WTC11 (cell line): ENCODE measurements at regions not wholly inside any gene's neighbourhood (a gene's known extent, or its start where the extent isn't known, plus 50 kb on each side); places are given as distances from the start of the nearest gene placed in this dataset.

Source experiments
- FOXJ3 ChIP-seq: sonication (generic); formaldehyde crosslinking; IDR thresholded peaks from 2 replicates; pipeline ENCODE4 v1.9.0; 2021; ENCODE audit warnings: missing genetic modification reagents, mild to moderate bottlenecking, borderline replicate concordance
- NFATC4 ChIP-seq: fragments of 250-450 bp; sonication (Bioruptor Pico); IDR thresholded peaks from 2 replicates; pipeline ENCODE4 v1.9.0; 2021; ENCODE audit warnings: mild to moderate bottlenecking
- NR2C2 ChIP-seq: sonication (generic); formaldehyde crosslinking; IDR thresholded peaks from 2 replicates; pipeline ENCODE4 v1.8.0; 2022; ENCODE audit warnings: mild to moderate bottlenecking, missing genetic modification reagents
- ZNF396 ChIP-seq: fragments of 250-450 bp; sonication (Bioruptor Pico); IDR thresholded peaks from 2 replicates; pipeline ENCODE4 v1.8.0; 2021; ENCODE audit warnings: mild to moderate bottlenecking, moderate library complexity, borderline replicate concordance
- TF ChIP-seq, protein P1 (sequence below): sonication (generic); formaldehyde crosslinking; IDR thresholded peaks from 2 replicates; pipeline ENCODE4 v1.8.0; 2022; ENCODE audit warnings: missing genetic modification reagents

GRCh38 chr1:170360601-170361000 is 171.4 kb upstream of the GORAB start:
- no peak for TF ChIP-seq ZNF396 (CRISPR knock-in tag)
- no peak for TF ChIP-seq NR2C2
- TF ChIP-seq, protein P1, sequence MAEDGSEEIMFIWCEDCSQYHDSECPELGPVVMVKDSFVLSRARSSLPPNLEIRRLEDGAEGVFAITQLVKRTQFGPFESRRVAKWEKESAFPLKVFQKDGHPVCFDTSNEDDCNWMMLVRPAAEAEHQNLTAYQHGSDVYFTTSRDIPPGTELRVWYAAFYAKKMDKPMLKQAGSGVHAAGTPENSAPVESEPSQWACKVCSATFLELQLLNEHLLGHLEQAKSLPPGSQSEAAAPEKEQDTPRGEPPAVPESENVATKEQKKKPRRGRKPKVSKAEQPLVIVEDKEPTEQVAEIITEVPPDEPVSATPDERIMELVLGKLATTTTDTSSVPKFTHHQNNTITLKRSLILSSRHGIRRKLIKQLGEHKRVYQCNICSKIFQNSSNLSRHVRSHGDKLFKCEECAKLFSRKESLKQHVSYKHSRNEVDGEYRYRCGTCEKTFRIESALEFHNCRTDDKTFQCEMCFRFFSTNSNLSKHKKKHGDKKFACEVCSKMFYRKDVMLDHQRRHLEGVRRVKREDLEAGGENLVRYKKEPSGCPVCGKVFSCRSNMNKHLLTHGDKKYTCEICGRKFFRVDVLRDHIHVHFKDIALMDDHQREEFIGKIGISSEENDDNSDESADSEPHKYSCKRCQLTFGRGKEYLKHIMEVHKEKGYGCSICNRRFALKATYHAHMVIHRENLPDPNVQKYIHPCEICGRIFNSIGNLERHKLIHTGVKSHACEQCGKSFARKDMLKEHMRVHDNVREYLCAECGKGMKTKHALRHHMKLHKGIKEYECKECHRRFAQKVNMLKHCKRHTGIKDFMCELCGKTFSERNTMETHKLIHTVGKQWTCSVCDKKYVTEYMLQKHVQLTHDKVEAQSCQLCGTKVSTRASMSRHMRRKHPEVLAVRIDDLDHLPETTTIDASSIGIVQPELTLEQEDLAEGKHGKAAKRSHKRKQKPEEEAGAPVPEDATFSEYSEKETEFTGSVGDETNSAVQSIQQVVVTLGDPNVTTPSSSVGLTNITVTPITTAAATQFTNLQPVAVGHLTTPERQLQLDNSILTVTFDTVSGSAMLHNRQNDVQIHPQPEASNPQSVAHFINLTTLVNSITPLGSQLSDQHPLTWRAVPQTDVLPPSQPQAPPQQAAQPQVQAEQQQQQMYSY (CRISPR knock-in tag), result no peak
- no peak for TF ChIP-seq FOXJ3 (CRISPR knock-in tag)
- no peak for TF ChIP-seq NFATC4 (CRISPR knock-in tag)
